GM12892 (cell line): ENCODE measurements at regions not wholly inside any gene's neighbourhood (a gene's known extent, or its start where the extent isn't known, plus 50 kb on each side); places are given as distances from the start of the nearest gene placed in this dataset.
"Not testable (repeated sequence)": the region's sequence is repeated elsewhere in the genome, so short reads cannot be mapped to it uniquely, and the experiment has no call there.

Experiments
- POLR2A ChIP-seq: IDR thresholded peaks from 2 replicates; pipeline ENCODE4 v1.6.1; 2011; ENCODE audit warnings: low read depth, low read length, control low read depth
- POLR2AphosphoS5 ChIP-seq: IDR thresholded peaks from 2 replicates; pipeline ENCODE4 v1.6.1; 2011; ENCODE audit warnings: low read depth, low read length, control low read depth
- TAF1 ChIP-seq: IDR thresholded peaks from 2 replicates; pipeline ENCODE4 v1.6.1; 2011; ENCODE audit warnings: low read depth, mild to moderate bottlenecking, control low read depth, low read length, borderline replicate concordance

- not testable (repeated sequence) for TF ChIP-seq POLR2A, POLR2AphosphoS5, TAF1
These were observed 152.5 kb upstream of the ALDH3B2 start for GRCh38 chr11:67826951-67827296.
